IPS DF 6.9 (cell line): ENCODE measurements at regions not wholly inside any gene's neighbourhood (a gene's known extent, or its start where the extent isn't known, plus 50 kb on each side); places are given as distances from the start of the nearest gene placed in this dataset.

Experiments
- DNase-seq: peaks from one replicate; pipeline ENCODE4 v3.0.0-alpha.2; 2013; ENCODE audit warnings: low read depth, low spot score
- H3K27ac ChIP-seq: one replicate; pipeline ENCODE4 v1.5.1; 2013; ENCODE audit warnings: low read length, control low read depth
- H3K27me3 ChIP-seq: 2 replicates; pipeline ENCODE4 v1.6.1; 2013; ENCODE audit warnings: mild to moderate bottlenecking, low read length; ENCODE audit not compliant: control insufficient read depth, insufficient read depth
- H3K36me3 ChIP-seq: 2 replicates; pipeline ENCODE4 v1.6.1; 2013; ENCODE audit warnings: low read length; ENCODE audit not compliant: control insufficient read depth, insufficient read depth
- H3K4me1 ChIP-seq: 2 replicates; pipeline ENCODE4 v1.6.1; 2013; ENCODE audit warnings: low read length; ENCODE audit not compliant: control insufficient read depth, insufficient read depth
- H3K4me3 ChIP-seq: 2 replicates; pipeline ENCODE4 v1.5.1; 2013; ENCODE audit warnings: mild to moderate bottlenecking, low read length
- H3K9me3 ChIP-seq: 2 replicates; pipeline ENCODE4 v1.6.1; 2013; ENCODE audit warnings: low read length, inconsistent platforms; ENCODE audit not compliant: control insufficient read depth, insufficient read depth
- WGBS: extraction: QIAGEN DNeasy Blood & Tissue Kit; methylation state at CpG from one replicate; pipeline ENCODE4 v1.1.7; 2013; ENCODE audit warnings: mixed read lengths, missing lambda C conversion rate; ENCODE audit not compliant: insufficient read length, insufficient coverage; 5-methylcytosine and 5-hydroxymethylcytosine counted together

DNA sequence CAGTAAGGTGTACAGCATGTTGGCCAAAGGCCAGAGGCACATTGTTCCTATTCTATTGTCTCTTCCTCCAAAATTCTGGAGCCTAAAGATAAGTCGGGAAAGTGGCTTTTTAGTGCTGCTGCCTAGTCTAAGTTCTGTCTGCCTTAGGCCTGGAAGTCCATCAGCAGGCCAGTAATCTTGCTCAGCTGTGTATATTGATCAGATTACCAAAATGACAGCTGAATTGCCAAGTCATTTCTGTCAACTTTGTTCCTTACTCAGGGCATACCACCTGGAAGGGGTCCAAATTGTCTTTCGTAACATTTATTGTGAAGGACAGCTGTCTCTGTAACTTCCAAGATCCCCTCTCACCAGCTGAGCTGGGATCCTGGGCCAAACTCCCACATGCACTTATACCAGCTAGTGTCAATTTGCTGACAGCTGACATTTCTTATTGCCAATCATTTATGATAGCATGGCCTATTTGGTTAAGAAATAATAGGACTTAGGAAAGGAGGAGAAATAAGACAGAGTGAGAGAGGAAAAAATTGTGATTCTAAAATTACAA is 116.8 kb upstream of the FSHR start:
- Histone ChIP-seq H3K9me3 (no peaks in the 10 kb centered on the region; the same call in 1 of the 2 replicates), H3K4me3 (no peak overlapping the region), H3K27me3 (no peaks in the 10 kb centered on the region), H3K36me3 (no peaks in the 10 kb centered on the region), H3K27ac (no peak overlapping the region), H3K4me1 (no peaks in the 10 kb centered on the region)
- no peak for DNase-seq
- no CpG with 5 or more reads among the region's 2 CpGs for WGBS

DNA sequence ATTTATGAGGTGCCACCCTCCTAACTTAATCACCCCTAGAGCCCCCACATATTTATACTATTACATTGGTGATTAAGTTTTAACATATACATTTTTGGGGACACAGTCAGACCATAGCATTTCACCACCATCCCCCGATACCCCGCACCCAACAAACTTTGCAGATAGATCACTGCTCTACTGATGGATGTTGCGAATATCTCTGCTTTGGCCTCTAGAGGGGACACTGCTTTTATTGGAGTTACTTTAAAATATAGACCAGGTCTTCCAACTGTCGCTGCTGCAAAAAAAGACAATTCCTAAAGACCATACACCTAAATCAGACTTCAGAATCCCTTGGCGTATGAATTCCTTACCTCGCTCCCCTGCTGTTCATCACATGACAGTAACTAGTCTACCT is 115.8 kb upstream of the FSHR start:
- no peaks in the 10 kb centered on the region for H3K4me1 ChIP-seq
- H3K9me3 ChIP-seq = no peaks in the 10 kb centered on the region; the same call in 1 of the 2 replicates
- WGBS = 100% methylated on average over 1 of the region's 6 CpGs
- H3K27me3 ChIP-seq = no peaks in the 10 kb centered on the region
- H3K4me3 ChIP-seq = no peak overlapping the region
- no peak overlapping the region for H3K27ac ChIP-seq
- no peaks in the 10 kb centered on the region for H3K36me3 ChIP-seq
- DNase-seq = no peak

DNA sequence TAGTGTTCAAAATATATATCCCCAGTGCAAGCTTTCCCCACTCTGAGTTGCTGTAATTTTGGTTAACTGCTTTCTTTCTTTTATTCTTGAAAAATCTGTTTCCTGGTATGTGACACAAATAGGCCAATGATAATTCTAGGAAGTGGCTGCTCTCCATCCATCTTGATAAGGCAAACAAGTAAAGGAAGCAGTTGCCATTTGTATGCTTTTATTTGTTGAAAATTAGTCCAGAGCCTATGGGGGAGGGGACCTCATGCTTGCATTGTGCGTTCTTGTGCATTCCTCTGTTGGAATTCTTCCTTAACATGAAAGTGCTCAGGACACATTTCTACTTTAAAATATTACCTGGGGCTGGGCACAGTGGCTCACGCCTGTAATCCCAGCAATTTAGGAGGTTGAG is 111.2 kb upstream of the FSHR start:
- no peak for DNase-seq
- no peak overlapping the region for H3K4me3 ChIP-seq

DNA sequence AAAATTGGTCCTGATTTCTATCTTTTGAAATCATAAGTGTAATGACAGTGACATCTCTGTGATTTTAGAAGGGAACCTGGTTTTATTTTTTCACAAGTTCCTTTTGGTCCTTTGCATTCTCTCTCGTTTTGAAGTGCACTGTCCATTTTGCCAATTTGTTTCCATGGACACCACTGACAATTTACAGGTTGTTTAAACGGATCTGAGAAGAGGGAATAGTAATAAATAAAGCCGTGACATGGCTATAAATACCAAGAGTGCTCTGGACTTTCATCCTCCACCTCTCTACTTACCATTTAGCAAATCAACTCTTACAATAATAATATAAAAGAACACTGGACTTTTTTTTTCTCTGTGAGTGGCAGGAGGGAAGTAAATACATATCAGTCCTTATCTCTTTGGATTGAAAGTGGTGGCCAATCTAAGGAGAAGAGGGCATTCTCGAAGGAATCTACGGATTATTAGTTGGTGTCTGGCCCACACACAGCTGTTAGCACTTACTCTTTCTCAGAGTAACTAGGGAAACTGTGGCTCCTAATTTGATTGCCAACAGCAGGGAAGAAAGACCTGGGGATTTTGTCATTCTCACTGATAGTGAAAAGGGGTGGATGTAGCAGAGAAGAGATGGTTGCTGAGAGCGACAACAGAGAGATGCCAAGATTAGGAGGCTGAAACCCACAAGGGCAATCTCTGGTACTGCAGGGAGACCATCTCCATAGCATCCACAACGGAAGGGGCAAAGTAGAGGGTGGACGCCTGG is 108.7 kb upstream of the FSHR start:
- no peak overlapping the region for H3K4me3 ChIP-seq
- H3K9me3 ChIP-seq = no peaks in the 10 kb centered on the region; the same call in 1 of the 2 replicates
- no peak overlapping the region for H3K27ac ChIP-seq
- no peaks in the 10 kb centered on the region for H3K36me3 ChIP-seq
- H3K27me3 ChIP-seq = no peaks in the 10 kb centered on the region
- WGBS = no CpG with 5 or more reads among the region's 8 CpGs
- no peak for DNase-seq
- no peaks in the 10 kb centered on the region for H3K4me1 ChIP-seq

More for the DNA sequence above, 111.2 kb upstream of the FSHR start:
- Histone ChIP-seq H3K36me3 (no peaks in the 10 kb centered on the region), H3K27ac (no peak overlapping the region), H3K27me3 (no peaks in the 10 kb centered on the region), H3K9me3 (no peaks in the 10 kb centered on the region; the same call in 1 of the 2 replicates), H3K4me1 (no peaks in the 10 kb centered on the region)
- no CpG with 5 or more reads among the region's 2 CpGs for WGBS

DNA sequence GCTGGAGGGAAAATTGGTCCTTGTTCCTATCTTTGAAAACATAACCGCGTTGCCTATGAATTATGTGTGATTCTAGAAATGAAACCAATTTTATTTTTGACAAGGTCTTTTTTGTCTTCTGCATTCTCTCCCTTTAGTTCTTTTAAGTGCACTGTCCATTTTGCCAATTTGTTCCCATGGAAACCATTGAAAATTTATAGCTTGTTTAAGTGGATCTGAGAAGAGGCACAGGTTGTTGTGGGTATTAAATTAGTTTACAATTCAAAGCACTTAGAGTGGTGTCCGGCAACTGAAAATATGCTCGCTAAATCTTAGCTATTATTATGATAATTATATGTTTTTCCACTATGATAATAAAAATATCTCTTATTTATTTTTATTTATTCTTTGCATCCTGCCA is 107.5 kb upstream of the FSHR start:
- no peaks in the 10 kb centered on the region for H3K9me3 ChIP-seq
- H3K4me1 ChIP-seq = no peaks in the 10 kb centered on the region
- WGBS = no CpG with 5 or more reads among the region's 4 CpGs
- H3K4me3 ChIP-seq = no peak overlapping the region
- H3K27ac ChIP-seq = no peak overlapping the region
- no peak for DNase-seq
- H3K27me3 ChIP-seq = no peaks in the 10 kb centered on the region
- no peaks in the 10 kb centered on the region for H3K36me3 ChIP-seq

DNA sequence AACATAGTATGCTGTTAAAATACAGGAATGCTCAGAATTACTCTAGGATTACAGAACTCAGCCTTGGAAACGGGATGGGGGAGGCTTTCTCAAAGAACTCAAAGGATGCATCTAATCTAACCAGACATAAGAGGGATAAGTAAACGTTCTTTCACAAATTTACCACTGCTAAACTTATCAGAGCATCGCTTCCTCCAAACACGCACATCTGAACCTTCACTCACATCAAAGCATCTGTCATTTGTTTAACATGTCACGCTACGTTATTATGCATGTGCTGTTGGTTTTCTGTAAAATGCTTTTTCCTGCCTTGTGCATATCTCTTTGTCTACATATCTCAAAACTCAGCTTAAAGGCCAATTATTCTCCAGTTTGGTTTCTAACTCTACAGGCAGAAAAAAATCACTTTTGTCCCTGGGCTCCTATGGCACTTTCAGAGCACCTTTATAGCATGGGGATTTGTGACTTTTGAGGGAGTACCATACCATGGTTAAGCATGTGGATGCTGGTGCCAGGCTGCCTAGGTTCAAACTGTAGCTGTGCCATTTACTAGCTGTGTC is 106.7 kb upstream of the FSHR start:
- Histone ChIP-seq H3K4me1 (no peaks in the 10 kb centered on the region), H3K27me3 (no peaks in the 10 kb centered on the region), H3K27ac (no peak overlapping the region), H3K4me3 (no peak overlapping the region), H3K9me3 (no peaks in the 10 kb centered on the region), H3K36me3 (no peaks in the 10 kb centered on the region)
- no CpG with 5 or more reads among the region's 6 CpGs for WGBS
- no peak for DNase-seq

DNA sequence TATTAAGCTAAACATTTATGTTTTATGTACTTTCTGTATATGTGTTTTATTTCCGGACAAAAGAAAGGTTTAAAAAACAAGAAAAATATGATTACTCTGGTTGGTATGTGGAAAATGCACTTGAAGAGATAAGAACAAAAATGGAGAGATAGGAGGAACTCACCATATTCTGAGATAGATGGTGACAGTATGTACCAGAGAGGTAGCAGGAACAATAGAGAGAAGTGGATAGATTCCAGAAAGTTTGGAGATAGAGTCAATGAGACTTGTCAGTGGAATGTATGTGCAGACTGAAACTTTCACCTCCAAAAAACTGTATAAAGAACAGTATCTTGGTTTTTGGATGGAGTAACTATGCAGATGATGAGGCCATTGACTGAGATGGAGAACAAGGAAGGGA is 105.6 kb upstream of the FSHR start:
- no CpG with 5 or more reads among the region's 1 CpG for WGBS
- no peak for DNase-seq
- Histone ChIP-seq H3K4me1 (no peaks in the 10 kb centered on the region), H3K4me3 (no peak overlapping the region), H3K27me3 (no peaks in the 10 kb centered on the region), H3K36me3 (no peaks in the 10 kb centered on the region), H3K27ac (no peak overlapping the region), H3K9me3 (no peaks in the 10 kb centered on the region)

DNA sequence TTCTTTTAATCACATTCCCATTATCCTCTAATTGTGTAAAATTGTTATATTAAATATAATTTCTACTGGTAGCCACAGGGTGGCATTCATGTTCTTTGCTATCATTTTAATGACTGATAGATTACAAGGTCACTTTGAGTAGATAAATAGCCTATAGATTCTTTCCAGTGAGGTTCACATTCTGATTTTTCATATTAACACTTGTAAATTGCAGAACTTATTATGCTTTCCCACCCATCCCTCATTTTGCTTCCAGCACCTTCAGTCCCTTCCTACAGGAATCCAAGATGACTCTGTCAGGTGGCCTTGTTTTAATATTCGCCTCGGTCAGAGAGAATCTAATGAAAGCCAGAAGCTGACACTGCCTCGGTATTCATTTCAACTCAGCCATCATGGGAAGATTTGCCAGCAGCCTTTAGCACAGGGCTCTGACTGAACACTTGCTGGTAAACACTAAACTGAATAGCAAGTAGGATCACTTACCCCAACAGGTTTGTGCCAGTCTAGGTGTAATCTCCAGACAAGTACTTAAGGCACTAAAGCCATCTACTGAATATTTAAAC is 101.2 kb upstream of the FSHR start:
- DNase-seq = no peak
- Histone ChIP-seq H3K27ac (no peak overlapping the region), H3K4me3 (no peak overlapping the region), H3K36me3 (no peaks in the 10 kb centered on the region), H3K27me3 (no peaks in the 10 kb centered on the region), H3K4me1 (no peaks in the 10 kb centered on the region), H3K9me3 (no peaks in the 10 kb centered on the region)
- no CpG with 5 or more reads among the region's 3 CpGs for WGBS

DNA sequence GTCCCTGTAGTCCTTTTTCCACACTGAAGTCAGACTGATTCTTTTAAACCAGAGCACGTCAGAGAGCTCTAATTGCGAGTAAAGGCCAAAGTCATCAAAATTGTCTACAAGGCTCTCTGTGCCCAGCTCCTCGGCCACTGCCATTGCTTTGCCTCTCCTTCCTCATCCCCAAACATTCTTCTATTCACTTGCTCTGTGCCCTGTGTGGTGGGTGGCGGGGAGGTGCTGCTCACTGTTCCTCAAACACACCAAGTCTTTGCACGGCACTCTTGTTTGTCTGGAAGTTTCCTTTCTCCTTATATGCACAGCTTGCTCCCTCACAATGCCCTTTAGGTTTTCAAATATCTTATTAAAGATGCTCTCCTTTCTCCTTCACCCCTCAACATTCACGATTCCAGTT is 100.1 kb upstream of the FSHR start:
- no peak for DNase-seq
- Histone ChIP-seq H3K9me3 (no peaks in the 10 kb centered on the region), H3K4me1 (no peaks in the 10 kb centered on the region), H3K36me3 (no peaks in the 10 kb centered on the region), H3K27me3 (no peaks in the 10 kb centered on the region), H3K27ac (no peak overlapping the region), H3K4me3 (no peak overlapping the region)
- WGBS = 100% methylated on average over 1 of the region's 6 CpGs

DNA sequence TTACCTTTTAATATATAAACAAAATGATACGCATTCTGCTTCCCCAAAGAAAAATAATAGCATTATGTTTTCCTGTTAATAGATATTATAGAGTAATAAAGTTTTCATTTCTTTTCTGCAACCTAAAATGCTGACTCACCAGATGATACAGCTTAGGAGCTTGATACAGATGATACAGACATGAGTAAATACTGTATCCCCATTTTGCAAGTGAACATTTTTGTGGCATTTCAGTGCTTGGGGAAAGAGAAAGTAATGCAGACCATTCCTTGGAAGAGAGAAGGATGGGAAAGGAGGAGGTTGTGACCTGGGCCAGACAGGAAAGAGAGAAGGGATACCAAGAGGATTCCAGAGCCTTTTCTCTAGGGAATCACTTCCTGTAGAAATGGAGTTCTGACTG is 97.5 kb upstream of the FSHR start:
- Histone ChIP-seq H3K4me3 (no peak overlapping the region), H3K27ac (no peak overlapping the region), H3K27me3 (no peaks in the 10 kb centered on the region), H3K36me3 (no peaks in the 10 kb centered on the region), H3K4me1 (no peaks in the 10 kb centered on the region), H3K9me3 (no peaks in the 10 kb centered on the region)
- no peak for DNase-seq
- no CpG with 5 or more reads among the region's 1 CpG for WGBS
